ENCODE measurements at regions not wholly inside any gene's neighbourhood (a gene's known extent, or its start where the extent isn't known, plus 50 kb on each side); places are given as distances from the start of the nearest gene placed in this dataset.

DNA sequence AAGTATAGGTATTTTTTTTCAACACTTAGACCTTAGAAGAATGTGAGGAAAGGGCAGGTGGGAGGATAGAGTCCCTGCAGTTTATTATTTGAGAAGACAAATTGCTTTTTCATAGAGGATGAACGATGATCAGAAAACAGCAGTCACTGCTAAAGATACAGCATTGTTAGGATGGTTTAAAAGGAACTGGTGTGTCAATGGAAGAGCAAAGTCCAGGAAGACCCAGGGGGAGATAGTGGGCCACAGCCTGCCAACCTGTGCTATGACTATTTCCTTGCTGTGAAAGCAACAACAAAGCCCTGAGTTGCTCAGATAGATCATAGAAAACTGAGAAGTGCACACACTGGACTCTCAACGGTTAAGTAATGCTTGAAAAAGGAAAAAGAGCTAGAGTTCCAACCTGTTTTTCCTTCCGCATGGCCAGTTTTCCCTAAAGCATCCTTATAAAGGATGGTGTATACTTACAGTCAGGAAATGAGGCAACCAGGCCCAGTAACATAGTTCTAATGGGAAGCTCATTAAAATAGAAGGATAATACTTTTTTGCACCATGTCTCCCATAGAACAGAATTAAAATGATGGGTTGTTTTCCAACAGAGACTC lies 153.8 kb downstream of the CEMIP2 start:
- TF ChIP-seq, protein P1, sequence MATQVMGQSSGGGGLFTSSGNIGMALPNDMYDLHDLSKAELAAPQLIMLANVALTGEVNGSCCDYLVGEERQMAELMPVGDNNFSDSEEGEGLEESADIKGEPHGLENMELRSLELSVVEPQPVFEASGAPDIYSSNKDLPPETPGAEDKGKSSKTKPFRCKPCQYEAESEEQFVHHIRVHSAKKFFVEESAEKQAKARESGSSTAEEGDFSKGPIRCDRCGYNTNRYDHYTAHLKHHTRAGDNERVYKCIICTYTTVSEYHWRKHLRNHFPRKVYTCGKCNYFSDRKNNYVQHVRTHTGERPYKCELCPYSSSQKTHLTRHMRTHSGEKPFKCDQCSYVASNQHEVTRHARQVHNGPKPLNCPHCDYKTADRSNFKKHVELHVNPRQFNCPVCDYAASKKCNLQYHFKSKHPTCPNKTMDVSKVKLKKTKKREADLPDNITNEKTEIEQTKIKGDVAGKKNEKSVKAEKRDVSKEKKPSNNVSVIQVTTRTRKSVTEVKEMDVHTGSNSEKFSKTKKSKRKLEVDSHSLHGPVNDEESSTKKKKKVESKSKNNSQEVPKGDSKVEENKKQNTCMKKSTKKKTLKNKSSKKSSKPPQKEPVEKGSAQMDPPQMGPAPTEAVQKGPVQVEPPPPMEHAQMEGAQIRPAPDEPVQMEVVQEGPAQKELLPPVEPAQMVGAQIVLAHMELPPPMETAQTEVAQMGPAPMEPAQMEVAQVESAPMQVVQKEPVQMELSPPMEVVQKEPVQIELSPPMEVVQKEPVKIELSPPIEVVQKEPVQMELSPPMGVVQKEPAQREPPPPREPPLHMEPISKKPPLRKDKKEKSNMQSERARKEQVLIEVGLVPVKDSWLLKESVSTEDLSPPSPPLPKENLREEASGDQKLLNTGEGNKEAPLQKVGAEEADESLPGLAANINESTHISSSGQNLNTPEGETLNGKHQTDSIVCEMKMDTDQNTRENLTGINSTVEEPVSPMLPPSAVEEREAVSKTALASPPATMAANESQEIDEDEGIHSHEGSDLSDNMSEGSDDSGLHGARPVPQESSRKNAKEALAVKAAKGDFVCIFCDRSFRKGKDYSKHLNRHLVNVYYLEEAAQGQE (IDR thresholded peaks at IDR 0.05; ENCODE audit: insufficient read depth in 1 of 2, low read depth in 2 of 2, low read length in 2 of 2) = no peak
- no peak for TF ChIP-seq SIN3A (IDR thresholded peaks at IDR 0.05; ENCODE audit: borderline replicate concordance, insufficient read depth, low read length)
- no peak for TF ChIP-seq POLR2AphosphoS5 (IDR thresholded peaks at IDR 0.05; ENCODE audit: low read depth, low read length)
- TF ChIP-seq TAF1 (IDR thresholded peaks at IDR 0.05; ENCODE audit: borderline replicate concordance, insufficient read depth, low read length) = no peak
- TF ChIP-seq FOXP2 (optimal IDR thresholded peaks at IDR 0.05; ENCODE audit: borderline replicate concordance, extremely low read depth, extremely low read length, insufficient read depth) = no peak

DNA sequence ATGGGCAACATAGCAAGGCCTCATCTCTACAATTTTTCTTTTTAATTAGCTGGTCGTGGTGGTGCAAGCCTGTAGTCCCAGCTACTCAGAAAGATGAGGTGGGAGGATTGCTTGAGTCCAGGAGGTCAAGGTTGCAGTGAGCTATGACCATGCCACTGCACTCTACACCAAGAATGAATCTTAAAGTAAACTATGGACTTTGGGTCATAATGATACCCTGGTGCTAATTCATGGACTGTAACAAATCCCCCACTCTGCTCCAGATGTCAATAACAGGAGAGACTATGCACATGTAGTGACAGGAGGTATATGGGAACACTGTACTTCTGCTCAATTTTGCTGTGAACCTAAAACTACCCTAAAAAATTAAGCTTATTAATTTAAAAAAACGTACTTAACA lies 155.4 kb downstream of the CEMIP2 start:
- TF ChIP-seq POLR2AphosphoS5 (IDR thresholded peaks at IDR 0.05; ENCODE audit: low read depth, low read length) (no peak), TAF1 (IDR thresholded peaks at IDR 0.05; ENCODE audit: borderline replicate concordance, insufficient read depth, low read length) (no peak), FOXP2 (optimal IDR thresholded peaks at IDR 0.05; ENCODE audit: borderline replicate concordance, extremely low read depth, extremely low read length, insufficient read depth) (no peak), SIN3A (IDR thresholded peaks at IDR 0.05; ENCODE audit: borderline replicate concordance, insufficient read depth, low read length) (no peak)
- TF ChIP-seq, protein P1 (IDR thresholded peaks at IDR 0.05; ENCODE audit: insufficient read depth in 1 of 2, low read depth in 2 of 2, low read length in 2 of 2) = no peak

DNA sequence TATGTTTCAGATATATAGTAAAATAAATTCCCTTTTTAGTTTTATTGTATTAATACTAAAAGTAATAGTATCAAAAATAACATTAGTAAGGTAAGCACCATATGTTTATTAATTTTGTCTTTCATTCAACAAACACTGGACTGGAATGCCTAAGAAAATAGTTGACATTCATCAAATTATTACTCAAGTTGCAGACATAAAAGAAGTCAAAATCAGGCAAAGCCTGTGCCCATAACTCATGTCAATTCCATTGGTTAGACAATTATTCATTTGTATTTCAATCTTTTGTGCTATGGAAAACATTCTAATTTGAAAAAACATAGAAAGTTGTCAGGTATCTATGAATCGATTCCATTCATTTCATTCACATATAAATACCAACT lies 158.9 kb downstream of the CEMIP2 start:
- TF ChIP-seq TAF1 (IDR thresholded peaks at IDR 0.05; ENCODE audit: borderline replicate concordance, insufficient read depth, low read length) (no peak), FOXP2 (optimal IDR thresholded peaks at IDR 0.05; ENCODE audit: borderline replicate concordance, extremely low read depth, extremely low read length, insufficient read depth) (no peak), SIN3A (IDR thresholded peaks at IDR 0.05; ENCODE audit: borderline replicate concordance, insufficient read depth, low read length) (no peak), POLR2AphosphoS5 (IDR thresholded peaks at IDR 0.05; ENCODE audit: low read depth, low read length) (no peak)
- TF ChIP-seq, protein P1 (IDR thresholded peaks at IDR 0.05; ENCODE audit: insufficient read depth in 1 of 2, low read depth in 2 of 2, low read length in 2 of 2) = no peak

DNA sequence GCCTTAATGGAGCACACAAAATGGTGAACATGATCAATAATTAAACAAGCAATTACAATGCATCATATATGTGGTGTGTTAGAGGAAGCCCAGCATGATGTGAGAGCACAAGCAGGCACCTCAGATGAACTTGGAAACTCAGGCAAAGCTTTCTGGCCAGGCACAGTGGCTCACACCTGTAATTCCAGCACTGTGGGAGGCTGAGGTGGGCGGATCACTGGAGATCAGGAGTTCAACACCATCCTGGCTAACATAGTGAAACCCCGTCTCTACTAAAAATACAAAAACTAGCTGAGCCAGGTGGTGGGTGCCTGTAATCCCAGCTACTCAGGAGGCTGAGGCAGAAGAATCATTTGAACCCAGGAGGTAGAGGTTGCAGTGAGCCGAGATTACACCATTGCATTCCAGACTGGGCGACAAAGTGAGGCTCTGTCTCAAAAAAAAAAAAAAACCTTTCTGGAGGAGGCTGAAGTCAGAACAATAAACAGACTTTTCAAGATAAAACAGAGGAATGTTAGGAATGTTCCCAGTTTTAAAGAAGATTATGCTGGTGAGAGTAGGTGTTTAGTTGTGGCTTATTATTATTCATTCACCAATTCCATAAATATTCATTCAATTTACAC lies 159.4 kb downstream of the CEMIP2 start:
- TF ChIP-seq, protein P1 (IDR thresholded peaks at IDR 0.05; ENCODE audit: insufficient read depth in 1 of 2, low read depth in 2 of 2, low read length in 2 of 2) = no peak
- TF ChIP-seq POLR2AphosphoS5 (IDR thresholded peaks at IDR 0.05; ENCODE audit: low read depth, low read length) (no peak), FOXP2 (optimal IDR thresholded peaks at IDR 0.05; ENCODE audit: borderline replicate concordance, extremely low read depth, extremely low read length, insufficient read depth) (no peak), TAF1 (IDR thresholded peaks at IDR 0.05; ENCODE audit: borderline replicate concordance, insufficient read depth, low read length) (no peak)

All from PFSK-1 (cell line).